OCI-LY7 (cell line): ENCODE measurements at regions not wholly inside any gene's neighbourhood (a gene's known extent, or its start where the extent isn't known, plus 50 kb on each side); places are given as distances from the start of the nearest gene placed in this dataset.

Source experiments
- CTCF ChIP-seq: fragments of 200-600 bp; sonication (generic); conservative IDR thresholded peaks from 2 replicates; pipeline ENCODE4 v1.5.1; 2014; ENCODE audit warnings: mild to moderate bottlenecking, antibody characterized with exemption, low read length, moderate library complexity, mixed read lengths
- EZH2phosphoT487 ChIP-seq: fragments of 200-600 bp; sonication (generic); IDR thresholded peaks from 2 replicates; pipeline ENCODE4 v1.6.1; 2018; ENCODE audit warnings: low read depth, borderline replicate concordance, mild to moderate bottlenecking, mixed run types, antibody characterized with exemption, low read length, moderate library complexity, mixed read lengths

DNA sequence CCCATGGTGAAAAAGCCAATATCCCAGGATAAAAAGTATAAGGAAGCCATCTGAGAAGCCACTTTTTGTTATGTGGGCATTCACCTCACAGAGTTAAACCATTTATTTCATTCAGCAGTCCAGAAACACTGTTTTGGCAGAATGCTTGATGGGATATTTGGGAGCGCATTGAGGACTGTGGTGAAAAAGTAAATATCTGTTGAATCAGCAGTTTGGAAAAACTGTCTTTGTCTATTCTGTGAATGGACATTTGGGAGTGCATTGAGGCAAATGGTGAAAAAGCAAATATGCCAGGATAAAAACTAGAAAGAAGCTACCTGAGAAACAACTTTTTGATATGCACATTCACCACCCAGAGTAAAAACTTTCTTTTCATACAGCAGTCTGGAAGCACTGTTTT is 276.2 kb upstream of the TRIM48 start:
- no peak for TF ChIP-seq CTCF
- TF ChIP-seq EZH2phosphoT487, result no peak
